ENCODE measurements at regions not wholly inside any gene's neighbourhood (a gene's known extent, or its start where the extent isn't known, plus 50 kb on each side); places are given as distances from the start of the nearest gene placed in this dataset.
"Not testable (repeated sequence)": the region's sequence is repeated elsewhere in the genome, so short reads cannot be mapped to it uniquely, and the experiment has no call there.

- ChIA-PET POLR2A (ENCODE audit: low non-redundant PET) (no interaction called here), CTCF (no interaction called here)
- H3K27ac ChIP-seq = no peak overlapping the region
- no peak for TF ChIP-seq CTCF (conservative IDR thresholded peaks at IDR 0.05; ENCODE audit: low read depth)
- no peak for DNase-seq (ENCODE audit: low spot score)
Measured at GRCh38 chr2:63735263-63735662, 106.4 kb upstream of the UGP2 start.

- no peak for TF ChIP-seq CTCF (conservative IDR thresholded peaks at IDR 0.05; ENCODE audit: low read depth)
- no peak overlapping the region for H3K27ac ChIP-seq
- ChIA-PET POLR2A (ENCODE audit: low non-redundant PET) (no interaction called here), CTCF (no interaction called here)
- no peak for DNase-seq (ENCODE audit: low spot score)
Measured at GRCh38 chr2:63735931-63736330, 105.8 kb upstream of the UGP2 start.

DNA sequence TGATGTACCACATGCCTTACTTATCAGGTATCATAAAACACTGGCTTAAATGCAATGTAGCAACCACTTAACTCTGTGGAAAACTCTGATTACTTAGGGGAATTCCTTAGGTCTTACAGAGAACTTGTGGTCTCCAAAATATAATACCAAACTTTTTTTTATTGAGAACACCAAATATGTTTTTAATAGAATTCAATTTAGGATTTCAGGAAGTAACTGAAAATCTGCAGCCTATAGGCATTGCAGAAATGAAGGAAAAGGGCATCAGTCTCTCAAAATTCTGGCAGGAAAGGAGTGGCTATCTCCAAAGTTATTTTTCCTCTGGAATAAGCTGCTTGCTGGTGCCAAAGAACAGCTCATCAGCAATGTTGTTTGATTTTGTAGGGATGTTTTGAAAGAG, 105.3 kb upstream of the UGP2 start:
- ChIA-PET CTCF (interaction anchor here (0.6 to 0.7 kb wide), 2 partner anchors 263 to 430 kb away, joined by 3 to 8 read pairs; no protein-coding TSS in a partner anchor), POLR2A (ENCODE audit: low non-redundant PET) (no interaction called here)
- no peak overlapping the region for H3K27ac ChIP-seq
- TF ChIP-seq CTCF (conservative IDR thresholded peaks at IDR 0.05; ENCODE audit: low read depth) = no peak
- DNase-seq (ENCODE audit: low spot score) = no peak

- ChIA-PET POLR2A (ENCODE audit: low non-redundant PET) (no interaction called here), CTCF (interaction anchor here (0.6 to 0.7 kb wide), 3 partner anchors 36 to 263 kb away, joined by 3 read pairs; no protein-coding TSS in a partner anchor)
- peak overlapping the region; percentile 82 for H3K27ac ChIP-seq
- DNase-seq (ENCODE audit: low spot score) = peak; percentile 56
- TF ChIP-seq CTCF (conservative IDR thresholded peaks at IDR 0.05; ENCODE audit: low read depth) = no peak
Measured at GRCh38 chr2:63737081-63737751, 104.5 kb upstream of the UGP2 start.

DNA sequence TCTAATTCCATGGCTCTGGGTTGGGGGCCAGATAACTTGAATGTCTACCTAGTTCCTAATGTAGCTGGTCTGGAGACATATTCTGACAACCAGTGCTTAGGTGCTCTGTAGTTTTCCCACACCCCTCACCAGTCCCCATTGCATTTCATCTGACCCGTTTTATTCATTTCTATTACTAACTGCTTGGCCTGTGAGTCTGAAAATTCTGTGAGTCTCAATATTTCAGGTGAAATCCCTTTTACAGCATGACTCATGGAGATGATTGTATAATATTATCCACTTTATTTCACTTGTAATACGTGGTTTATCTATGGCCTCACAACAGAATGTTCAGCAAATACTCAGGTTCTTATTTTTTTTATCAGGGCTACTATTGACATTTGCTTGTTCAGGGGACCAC, 103.7 kb upstream of the UGP2 start:
- POLR2A ChIA-PET (ENCODE audit: low non-redundant PET) = no interaction called here

DNA sequence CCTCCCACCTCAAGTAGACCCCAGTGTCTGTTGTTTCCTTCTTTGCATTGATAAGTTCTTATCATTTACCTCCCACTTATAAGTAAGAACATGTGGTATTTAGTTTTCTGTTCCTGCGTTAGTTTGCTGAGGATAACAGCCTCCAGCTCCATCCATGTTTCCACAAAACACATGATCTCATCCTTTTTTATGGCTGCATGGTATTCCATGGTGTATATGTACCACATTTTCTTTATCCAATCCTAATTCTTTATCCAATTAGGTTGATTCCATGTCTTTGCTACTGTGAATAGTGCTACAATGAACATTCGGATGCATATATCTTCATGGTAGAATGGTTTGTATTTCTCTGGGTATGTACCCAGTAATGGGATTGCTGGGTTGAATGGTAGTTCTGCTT, 102.5 kb upstream of the UGP2 start:
- H3K27ac ChIP-seq; POLR2A ChIA-PET (ENCODE audit: low non-redundant PET); DNase-seq (ENCODE audit: low spot score): not testable (repeated sequence)
- CTCF ChIA-PET = interaction anchor here (0.5 to 0.6 kb wide), 2 partner anchors 48 to 75 kb away, joined by 3 to 4 read pairs; no protein-coding TSS in a partner anchor

More for the DNA sequence above, 103.7 kb upstream of the UGP2 start:
- peak; percentile 46 for DNase-seq (ENCODE audit: low spot score)
- no peak overlapping the region for H3K27ac ChIP-seq
- CTCF ChIA-PET = interaction anchor here (0.6 to 0.7 kb wide), 2 partner anchors 15 to 524 kb away, joined by 3 to 5 read pairs; no protein-coding TSS in a partner anchor
- TF ChIP-seq CTCF (conservative IDR thresholded peaks at IDR 0.05; ENCODE audit: low read depth) = no peak

GRCh38 chr2:63740020-63740419, 101.7 kb upstream of the UGP2 start:
- ChIA-PET CTCF (interaction anchor here (0.6 kb wide), 1 partner anchor 12 kb away, joined by 3 read pairs; no protein-coding TSS in a partner anchor), POLR2A (ENCODE audit: low non-redundant PET) (no interaction called here)
- no peak for DNase-seq (ENCODE audit: low spot score)
- TF ChIP-seq CTCF (conservative IDR thresholded peaks at IDR 0.05; ENCODE audit: low read depth) = no peak
- no peak overlapping the region for H3K27ac ChIP-seq

All from RWPE1 (cell line).